B cell (primary cell): ENCODE measurements at regions not wholly inside any gene's neighbourhood (a gene's known extent, or its start where the extent isn't known, plus 50 kb on each side); places are given as distances from the start of the nearest gene placed in this dataset.

Experiments
- EZH2 ChIP-seq: IDR thresholded peaks from 2 replicates; pipeline ENCODE4 v1.6.1; 2012; ENCODE audit warnings: borderline replicate concordance, low read depth, mild to moderate bottlenecking, moderate library complexity, low read length; ENCODE audit not compliant: insufficient read depth, poor library complexity, severe bottlenecking
- TF ChIP-seq, protein P1 (sequence below): fragments of 200-600 bp; IDR thresholded peaks from one replicate; pipeline ENCODE4 v1.8.0; 2022; ENCODE audit warnings: antibody characterized with exemption, mild to moderate bottlenecking

DNA sequence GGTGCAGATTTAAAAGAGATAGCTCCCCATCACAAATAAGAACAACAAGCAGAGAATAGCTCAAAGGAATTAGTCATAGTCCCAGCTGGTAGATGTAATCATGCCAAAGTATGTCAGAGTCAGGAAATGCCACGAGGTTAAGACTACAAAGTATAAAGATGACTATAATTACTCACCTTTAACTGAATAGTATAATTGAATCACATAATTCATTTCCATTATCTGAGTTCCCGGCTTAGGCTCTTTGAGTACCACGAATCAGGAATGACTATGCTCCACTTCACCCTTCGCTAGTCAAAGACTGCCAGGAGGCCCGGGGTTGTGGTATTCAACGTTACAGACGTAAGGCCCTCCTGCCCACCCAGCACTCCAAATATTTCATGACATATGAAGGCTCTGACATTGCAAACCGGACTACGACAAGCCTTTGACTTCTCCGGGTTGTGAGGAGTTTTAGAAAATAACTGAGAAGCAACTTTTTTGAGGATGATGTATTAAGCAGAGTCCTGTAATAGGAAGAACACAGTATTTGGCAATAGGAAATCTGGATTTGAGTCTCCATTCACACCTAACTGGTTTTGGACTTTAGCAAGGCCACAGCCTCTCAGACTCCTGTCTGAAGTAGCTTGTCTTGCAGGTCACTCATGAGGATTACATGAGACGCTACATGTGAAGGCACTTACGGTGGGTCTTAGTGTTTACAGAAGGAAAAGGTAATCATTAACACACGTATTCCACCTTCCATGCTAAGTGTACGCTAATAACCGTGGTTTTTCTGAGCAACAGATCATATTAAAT lies 64.6 kb downstream of the ENC1 start:
- TF ChIP-seq, protein P1, sequence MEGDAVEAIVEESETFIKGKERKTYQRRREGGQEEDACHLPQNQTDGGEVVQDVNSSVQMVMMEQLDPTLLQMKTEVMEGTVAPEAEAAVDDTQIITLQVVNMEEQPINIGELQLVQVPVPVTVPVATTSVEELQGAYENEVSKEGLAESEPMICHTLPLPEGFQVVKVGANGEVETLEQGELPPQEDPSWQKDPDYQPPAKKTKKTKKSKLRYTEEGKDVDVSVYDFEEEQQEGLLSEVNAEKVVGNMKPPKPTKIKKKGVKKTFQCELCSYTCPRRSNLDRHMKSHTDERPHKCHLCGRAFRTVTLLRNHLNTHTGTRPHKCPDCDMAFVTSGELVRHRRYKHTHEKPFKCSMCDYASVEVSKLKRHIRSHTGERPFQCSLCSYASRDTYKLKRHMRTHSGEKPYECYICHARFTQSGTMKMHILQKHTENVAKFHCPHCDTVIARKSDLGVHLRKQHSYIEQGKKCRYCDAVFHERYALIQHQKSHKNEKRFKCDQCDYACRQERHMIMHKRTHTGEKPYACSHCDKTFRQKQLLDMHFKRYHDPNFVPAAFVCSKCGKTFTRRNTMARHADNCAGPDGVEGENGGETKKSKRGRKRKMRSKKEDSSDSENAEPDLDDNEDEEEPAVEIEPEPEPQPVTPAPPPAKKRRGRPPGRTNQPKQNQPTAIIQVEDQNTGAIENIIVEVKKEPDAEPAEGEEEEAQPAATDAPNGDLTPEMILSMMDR: no peak
- TF ChIP-seq EZH2: no peak
